ENCODE measurements at regions not wholly inside any gene's neighbourhood (a gene's known extent, or its start where the extent isn't known, plus 50 kb on each side); places are given as distances from the start of the nearest gene placed in this dataset.

GRCh38 chr1:78831731-78832360 lies 174.7 kb downstream of the ADGRL4 start:
- Histone ChIP-seq H3K27me3 (replicated peaks in 1 of 4; ENCODE audit: control extremely low read depth in 1 of 4, control insufficient read depth in 3 of 4, insufficient read depth in 4 of 4, low read length in 3 of 4) (no peaks in the 10 kb centered on the region), H2AFZ (ENCODE audit: insufficient read depth, low read depth, low read length, poor library complexity, severe bottlenecking) (no peak overlapping the region), H4K20me1 (ENCODE audit: control insufficient read depth, insufficient read depth, low read length, poor library complexity, severe bottlenecking) (no peaks in the 10 kb centered on the region), H3K36me3 (replicated peaks in 1 of 2; ENCODE audit: control extremely low read depth in 1 of 2, control insufficient read depth in 1 of 2, extremely low read depth in 1 of 2, insufficient read depth in 2 of 2, low read length in 1 of 2) (no peaks in the 10 kb centered on the region), H3K4me2 (replicated peaks; ENCODE audit: low read depth, low read length, poor library complexity, severe bottlenecking) (no peak overlapping the region), H3K4me1 (ENCODE audit: control insufficient read depth in 2 of 2, insufficient read depth in 2 of 2, low read length in 2 of 2) (no peaks in the 10 kb centered on the region), H3K9ac (ENCODE audit: low read length) (no peak overlapping the region), H3K9me3 (ENCODE audit: control extremely low read depth in 1 of 3, control insufficient read depth in 2 of 3, insufficient read depth in 1 of 3, low read length in 2 of 3) (no peaks in the 10 kb centered on the region), H3K4me3 (ENCODE audit: control extremely low read depth in 1 of 5, extremely low read depth in 1 of 5, insufficient read depth in 1 of 5, low read depth in 2 of 5, low read length in 4 of 5) (no peak overlapping the region), H3K79me2 (ENCODE audit: control insufficient read depth, insufficient read depth, low read length) (no peaks in the 10 kb centered on the region), H3K27ac (ENCODE audit: low read length in 2 of 2) (no peak overlapping the region)
- Mint-ChIP-seq H3K27ac (no peak overlapping the region), H3K4me1 (no peaks in the 10 kb centered on the region), H3K4me3 (no peak overlapping the region), H3K9me3 (ENCODE audit: insufficient read depth) (no peaks in the 10 kb centered on the region), H3K27me3 (no peaks in the 10 kb centered on the region)
- intact Hi-C loops (cut with micrococcal nuclease): no loop called here
- WGBS (ENCODE audit: insufficient coverage): no CpG with 5 or more reads among the region's 3 CpGs
- ChIA-PET CTCF (no interaction called here), POLR2A (no interaction called here)
- TF ChIP-seq, protein P1, sequence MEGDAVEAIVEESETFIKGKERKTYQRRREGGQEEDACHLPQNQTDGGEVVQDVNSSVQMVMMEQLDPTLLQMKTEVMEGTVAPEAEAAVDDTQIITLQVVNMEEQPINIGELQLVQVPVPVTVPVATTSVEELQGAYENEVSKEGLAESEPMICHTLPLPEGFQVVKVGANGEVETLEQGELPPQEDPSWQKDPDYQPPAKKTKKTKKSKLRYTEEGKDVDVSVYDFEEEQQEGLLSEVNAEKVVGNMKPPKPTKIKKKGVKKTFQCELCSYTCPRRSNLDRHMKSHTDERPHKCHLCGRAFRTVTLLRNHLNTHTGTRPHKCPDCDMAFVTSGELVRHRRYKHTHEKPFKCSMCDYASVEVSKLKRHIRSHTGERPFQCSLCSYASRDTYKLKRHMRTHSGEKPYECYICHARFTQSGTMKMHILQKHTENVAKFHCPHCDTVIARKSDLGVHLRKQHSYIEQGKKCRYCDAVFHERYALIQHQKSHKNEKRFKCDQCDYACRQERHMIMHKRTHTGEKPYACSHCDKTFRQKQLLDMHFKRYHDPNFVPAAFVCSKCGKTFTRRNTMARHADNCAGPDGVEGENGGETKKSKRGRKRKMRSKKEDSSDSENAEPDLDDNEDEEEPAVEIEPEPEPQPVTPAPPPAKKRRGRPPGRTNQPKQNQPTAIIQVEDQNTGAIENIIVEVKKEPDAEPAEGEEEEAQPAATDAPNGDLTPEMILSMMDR (IDR thresholded peaks at IDR 0.05): no peak
- no peak for TF ChIP-seq EZH2 (IDR thresholded peaks at IDR 0.05; ENCODE audit: borderline replicate concordance, insufficient read depth, low read depth, low read length, poor library complexity, severe bottlenecking)
- ATAC-seq (ENCODE audit: low read depth) (no peak), DNase-seq (no peak)

GRCh38 chr1:78833491-78833890 lies 173.0 kb downstream of the ADGRL4 start:
- 30% methylated on average over 3 of the region's 4 CpGs for WGBS (ENCODE audit: insufficient coverage)
- no peaks in the 10 kb centered on the region for H3K9me3 ChIP-seq (ENCODE audit: control extremely low read depth in 1 of 3, control insufficient read depth in 2 of 3, insufficient read depth in 1 of 3, low read length in 2 of 3)
- H4K20me1 ChIP-seq (ENCODE audit: control insufficient read depth, insufficient read depth, low read length, poor library complexity, severe bottlenecking): no peaks in the 10 kb centered on the region
- intact Hi-C loops (cut with micrococcal nuclease): no loop called here
- POLR2A ChIA-PET: no interaction called here
- Mint-ChIP-seq H3K4me1 (no peaks in the 10 kb centered on the region), H3K9me3 (ENCODE audit: insufficient read depth) (no peaks in the 10 kb centered on the region), H3K4me3 (no peak overlapping the region), H3K27me3 (no peaks in the 10 kb centered on the region), H3K27ac (no peak overlapping the region)
- CTCF ChIA-PET: interaction anchor here (0.6 kb wide), 1 partner anchor 76 kb away, joined by 3 read pairs; no protein-coding TSS in a partner anchor
- H3K27ac ChIP-seq (ENCODE audit: low read length in 2 of 2): no peak overlapping the region
- H3K79me2 ChIP-seq (ENCODE audit: control insufficient read depth, insufficient read depth, low read length): no peaks in the 10 kb centered on the region
- H3K36me3 ChIP-seq (replicated peaks in 1 of 2; ENCODE audit: control extremely low read depth in 1 of 2, control insufficient read depth in 1 of 2, extremely low read depth in 1 of 2, insufficient read depth in 2 of 2, low read length in 1 of 2): no peaks in the 10 kb centered on the region
- no peaks in the 10 kb centered on the region for H3K4me1 ChIP-seq (ENCODE audit: control insufficient read depth in 2 of 2, insufficient read depth in 2 of 2, low read length in 2 of 2)
- ATAC-seq (ENCODE audit: low read depth) (no peak), DNase-seq (no peak)
- H3K9ac ChIP-seq (ENCODE audit: low read length): no peak overlapping the region
- H3K4me2 ChIP-seq (replicated peaks; ENCODE audit: low read depth, low read length, poor library complexity, severe bottlenecking): no peak overlapping the region
- TF ChIP-seq, protein P1 (IDR thresholded peaks at IDR 0.05): no peak
- TF ChIP-seq EZH2 (IDR thresholded peaks at IDR 0.05; ENCODE audit: borderline replicate concordance, insufficient read depth, low read depth, low read length, poor library complexity, severe bottlenecking): no peak
- H3K4me3 ChIP-seq (ENCODE audit: control extremely low read depth in 1 of 5, extremely low read depth in 1 of 5, insufficient read depth in 1 of 5, low read depth in 2 of 5, low read length in 4 of 5): no peak overlapping the region
- no peak overlapping the region for H2AFZ ChIP-seq (ENCODE audit: insufficient read depth, low read depth, low read length, poor library complexity, severe bottlenecking)
- H3K27me3 ChIP-seq (replicated peaks in 1 of 4; ENCODE audit: control extremely low read depth in 1 of 4, control insufficient read depth in 3 of 4, insufficient read depth in 4 of 4, low read length in 3 of 4): no peaks in the 10 kb centered on the region

Measured in B cell (primary cell).